Erythroblast (primary cell): ENCODE measurements at regions not wholly inside any gene's neighbourhood (a gene's known extent, or its start where the extent isn't known, plus 50 kb on each side); places are given as distances from the start of the nearest gene placed in this dataset.

Experiments used
- GATA1 ChIP-seq: IDR thresholded peaks from 2 replicates; pipeline ENCODE4 v1.6.1; 2011; ENCODE audit warnings: low read depth, mild to moderate bottlenecking, control low read depth, low read length, moderate library complexity
- POLR2A ChIP-seq: IDR thresholded peaks from 2 replicates; pipeline ENCODE4 v1.6.1; 2011; ENCODE audit warnings: mild to moderate bottlenecking, low read length

DNA sequence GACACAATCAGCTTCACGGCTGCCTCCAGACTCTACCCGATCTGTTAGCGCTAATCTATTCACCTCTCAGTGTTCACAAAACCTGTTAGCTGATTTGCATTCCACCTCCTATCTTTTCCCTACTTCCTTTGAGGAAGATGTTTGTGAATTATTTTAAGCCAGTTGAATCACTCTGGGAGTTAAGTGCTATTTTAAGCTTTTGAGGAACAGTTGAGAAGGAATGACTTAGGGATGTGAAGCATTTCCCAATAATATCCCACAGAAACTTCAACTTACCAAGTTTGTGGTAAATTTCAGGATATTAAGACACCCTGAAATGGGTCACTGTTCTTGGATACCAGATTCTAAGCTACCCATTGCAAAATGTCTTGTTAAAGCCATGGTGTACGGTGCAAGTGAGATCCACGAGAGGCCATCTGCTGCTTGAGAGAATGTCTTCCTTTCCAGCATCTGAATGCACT is 145.2 kb upstream of the CITED2 start:
- TF ChIP-seq POLR2A (no peak), GATA1 (no peak)
